SU-DHL-6 (cell line): ENCODE measurements at regions not wholly inside any gene's neighbourhood (a gene's known extent, or its start where the extent isn't known, plus 50 kb on each side); places are given as distances from the start of the nearest gene placed in this dataset.

Source experiments
- CTCF ChIP-seq: fragments of 200-600 bp; sonication (generic); IDR thresholded peaks from one replicate; pipeline ENCODE4 v1.5.1; 2017; ENCODE audit warnings: antibody characterized with exemption, mild to moderate bottlenecking, low read length, moderate library complexity; ENCODE audit not compliant: insufficient read depth, poor library complexity, severe bottlenecking
- EZH2phosphoT487 ChIP-seq: fragments of 200-600 bp; sonication (generic), shearing (Covaris generic); conservative IDR thresholded peaks from 2 replicates; pipeline ENCODE4 v1.6.1; 2018; ENCODE audit warnings: mild to moderate bottlenecking, antibody characterized with exemption, low read length, moderate library complexity, mixed read lengths

- TF ChIP-seq CTCF = no peak
- no peak for TF ChIP-seq EZH2phosphoT487
Measured at GRCh38 chr9:103215197-103215596, 220.1 kb downstream of the CYLC2 start.
